GM21526 (cell line): ENCODE measurements at regions not wholly inside any gene's neighbourhood (a gene's known extent, or its start where the extent isn't known, plus 50 kb on each side); places are given as distances from the start of the nearest gene placed in this dataset.

ENCODE experiments used
- ATAC-seq: cut with Tn5 transposase; IDR thresholded peaks from one replicate; pipeline ENCODE4 v1.9.1; 2021; ENCODE audit warnings: moderate library complexity; ENCODE audit not compliant: unreplicated experiment, low FRiP score

GRCh38 chr4:114161809-114162208, 182.4 kb upstream of the ARSJ start:
- ATAC-seq: no peak

- no peak for ATAC-seq
Measured at GRCh38 chr4:114163051-114163450, 183.6 kb upstream of the ARSJ start.

GRCh38 chr4:114173968-114174367, 194.5 kb upstream of the ARSJ start:
- ATAC-seq: no peak

- no peak for ATAC-seq
Measured at GRCh38 chr4:114177628-114178027, 198.2 kb upstream of the ARSJ start.

- ATAC-seq: no peak
Measured at GRCh38 chr4:114178392-114178791, 198.9 kb upstream of the ARSJ start.

GRCh38 chr4:114180481-114180880, 201.0 kb upstream of the ARSJ start:
- ATAC-seq: no peak

GRCh38 chr4:114184901-114185300, 205.5 kb upstream of the ARSJ start:
- no peak for ATAC-seq

GRCh38 chr4:114187592-114187991, 208.1 kb upstream of the ARSJ start:
- no peak for ATAC-seq

- ATAC-seq: no peak
Measured at GRCh38 chr4:114191496-114191895, 212.0 kb upstream of the ARSJ start.

- no peak for ATAC-seq
Measured at GRCh38 chr4:114192854-114193253, 213.4 kb upstream of the ARSJ start.

GRCh38 chr4:114193624-114194399, 214.4 kb upstream of the ARSJ start:
- ATAC-seq: no peak

GRCh38 chr4:114196606-114197005, 217.2 kb upstream of the ARSJ start:
- no peak for ATAC-seq

- no peak for ATAC-seq
Measured at GRCh38 chr4:114200026-114200425, 220.6 kb upstream of the ARSJ start.

GRCh38 chr4:114205261-114205660, 225.8 kb upstream of the ARSJ start:
- no peak for ATAC-seq

- no peak for ATAC-seq
Measured at GRCh38 chr4:114208574-114209151, 229.2 kb upstream of the ARSJ start.

- no peak for ATAC-seq
Measured at GRCh38 chr4:114209584-114209983, 230.1 kb upstream of the ARSJ start.

- ATAC-seq: no peak
Measured at GRCh38 chr4:114211556-114211955, 232.1 kb upstream of the ARSJ start.

GRCh38 chr4:114217150-114217817, 237.8 kb upstream of the ARSJ start:
- no peak for ATAC-seq

GRCh38 chr4:114223580-114223979, 244.1 kb upstream of the ARSJ start:
- no peak for ATAC-seq

GRCh38 chr4:114225436-114225835, 246.0 kb upstream of the ARSJ start:
- no peak for ATAC-seq

GRCh38 chr4:114226179-114226578, 246.7 kb upstream of the ARSJ start:
- ATAC-seq: no peak
